NCI-H446 treated with DMSO at 0.1 percent for 48 hours (cell line): ENCODE measurements at regions not wholly inside any gene's neighbourhood (a gene's known extent, or its start where the extent isn't known, plus 50 kb on each side); places are given as distances from the start of the nearest gene placed in this dataset.
"Not testable (repeated sequence)": the region's sequence is repeated elsewhere in the genome, so short reads cannot be mapped to it uniquely, and the experiment has no call there.

Experiments used
- DNase-seq: peaks from one replicate; lab custom pipeline; 2025; lab: John Stamatoyannopoulos, UW

- no peak for DNase-seq
Observed at GRCh38 chr2:182477774-182478173, 50.9 kb upstream of the PDE1A start.

DNA sequence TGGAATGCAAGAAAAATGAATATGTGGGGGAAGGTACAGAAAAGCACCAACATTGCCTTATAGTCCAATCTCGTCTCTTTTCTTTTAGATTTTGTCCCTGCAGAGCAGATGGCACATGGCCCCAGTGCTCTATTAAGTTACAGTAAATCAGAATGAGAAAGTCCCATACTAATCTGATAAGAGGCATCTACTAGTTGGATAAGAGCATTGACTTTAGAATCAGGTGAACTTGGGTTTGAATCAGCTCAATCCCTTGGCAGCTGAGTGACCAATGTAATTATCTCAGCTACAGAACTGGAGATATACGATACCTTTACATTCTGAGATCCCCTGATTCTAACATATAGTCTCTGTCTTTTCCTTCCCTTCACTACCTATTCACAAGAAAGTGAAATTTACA, 54.8 kb upstream of the PDE1A start:
- no peak for DNase-seq

DNA sequence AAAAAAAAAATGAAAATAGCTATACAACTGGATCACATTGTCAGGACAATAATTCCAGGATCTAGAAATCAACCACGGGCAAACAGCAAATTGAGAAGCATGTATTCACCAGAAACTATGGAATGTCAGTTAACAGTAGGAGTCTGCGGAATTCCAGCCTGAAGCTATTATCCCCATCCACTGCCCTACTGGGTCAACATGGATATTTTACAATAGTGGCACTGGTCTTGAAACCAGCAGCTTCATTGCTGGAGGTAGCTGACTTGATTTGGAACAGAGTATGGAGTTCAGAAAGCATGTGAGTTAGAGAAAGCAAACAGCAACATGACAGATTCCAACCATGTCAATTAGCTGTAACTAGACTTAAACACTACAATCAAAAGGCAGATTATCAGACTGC, 55.7 kb upstream of the PDE1A start:
- no peak for DNase-seq

DNA sequence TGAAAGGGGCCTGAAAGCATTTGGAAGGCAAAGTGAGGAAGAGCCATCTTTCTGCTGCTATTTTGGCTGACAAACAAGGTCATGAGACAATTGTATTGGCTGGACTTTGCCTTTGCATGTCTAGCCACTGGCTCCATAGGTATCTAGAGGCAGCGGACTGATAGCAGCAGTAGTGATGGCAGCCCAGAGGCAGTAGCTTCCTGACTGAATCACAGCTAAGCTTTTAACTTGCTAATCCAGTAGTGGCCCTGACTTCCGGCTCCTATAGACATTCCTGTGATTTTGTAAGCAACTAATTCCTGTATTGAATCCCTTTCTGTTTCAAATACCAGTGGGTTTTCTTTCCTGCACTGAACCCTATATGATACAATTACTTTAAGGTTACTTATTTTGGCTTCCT, 69.8 kb upstream of the PDE1A start:
- DNase-seq, result no peak

DNA sequence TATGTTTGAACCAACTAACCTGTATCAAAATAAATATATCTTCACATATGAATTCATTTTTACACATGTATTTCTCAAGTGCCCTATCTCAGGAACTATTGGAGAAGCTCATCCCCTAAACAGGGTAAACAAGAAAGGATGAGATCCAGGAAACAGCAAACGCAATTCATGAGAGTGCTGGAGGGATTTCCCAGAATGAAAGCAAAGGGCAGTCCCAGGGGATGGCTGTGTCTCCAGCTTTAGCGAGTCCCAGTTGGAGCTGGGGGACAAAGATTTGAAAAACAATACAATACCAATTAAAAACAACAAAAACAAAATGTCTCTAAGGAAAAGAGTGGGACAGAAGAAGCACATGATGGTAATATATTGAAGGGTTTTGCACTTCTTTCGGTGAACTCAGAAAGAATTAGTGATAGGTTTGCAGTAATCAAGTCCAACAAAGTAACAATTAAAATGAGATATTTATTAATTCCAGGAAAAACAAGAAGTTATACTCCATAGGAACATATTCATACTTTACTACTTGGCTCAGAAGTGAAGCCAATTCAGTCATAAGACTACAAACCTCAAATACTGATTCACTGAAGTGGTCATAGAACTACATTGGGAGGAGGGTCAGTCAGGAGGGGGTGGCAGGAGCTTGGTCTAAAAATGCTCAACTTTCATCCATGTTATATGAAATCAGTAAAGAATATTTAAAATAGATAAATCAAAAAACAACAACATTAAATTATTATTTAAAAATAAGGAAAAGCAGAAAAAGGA, 73.1 kb upstream of the PDE1A start:
- no peak for DNase-seq

GRCh38 chr2:182503886-182504285, 77.0 kb upstream of the PDE1A start:
- DNase-seq, result no peak

GRCh38 chr2:182504903-182505302, 78.1 kb upstream of the PDE1A start:
- DNase-seq, result no peak

DNA sequence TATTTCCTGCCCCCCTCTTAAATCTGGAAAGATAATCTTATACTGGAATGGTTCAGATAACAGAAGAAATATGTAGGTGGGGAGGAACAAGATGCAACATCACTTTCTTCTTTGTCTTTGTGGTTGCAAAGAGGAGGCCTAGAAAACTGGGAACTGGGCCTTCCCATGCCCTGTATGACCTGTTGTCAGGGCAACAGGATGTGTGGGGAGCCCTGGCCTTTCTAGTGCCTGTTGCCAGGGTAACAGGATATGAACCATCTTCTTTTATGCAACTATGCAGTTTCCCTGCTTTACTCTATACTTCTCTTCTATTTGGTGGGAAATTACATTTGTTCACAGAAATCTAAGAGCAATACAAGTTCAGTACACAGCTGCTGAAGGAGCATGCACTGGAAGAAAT, 79.8 kb upstream of the PDE1A start:
- no peak for DNase-seq

- not testable (repeated sequence) for DNase-seq
Observed at GRCh38 chr2:182508583-182508982, 81.7 kb upstream of the PDE1A start.

DNA sequence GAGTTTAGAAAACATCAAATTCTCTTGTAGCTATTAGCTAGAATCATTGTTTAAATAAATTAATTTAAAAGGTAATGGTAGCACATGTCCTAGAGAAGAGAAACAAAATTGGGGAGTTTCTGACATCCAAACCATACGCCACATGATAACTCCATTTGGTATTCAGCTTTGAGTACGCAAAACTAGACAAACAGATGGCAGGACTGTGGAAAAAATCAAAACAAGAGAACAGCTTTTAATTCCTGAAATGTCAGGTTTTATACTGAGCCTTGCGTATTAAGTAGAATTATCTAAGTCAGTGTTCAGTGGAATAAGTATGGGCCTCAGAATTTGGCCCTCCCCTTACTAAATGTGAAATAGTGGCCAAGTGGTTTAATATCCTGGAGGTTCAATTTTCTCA, 82.4 kb upstream of the PDE1A start:
- DNase-seq, result no peak

- no peak for DNase-seq
Observed at GRCh38 chr2:182521453-182522404, 94.9 kb upstream of the PDE1A start.

GRCh38 chr2:182522405-182522896, 95.6 kb upstream of the PDE1A start:
- DNase-seq, result peak; percentile 95

DNA sequence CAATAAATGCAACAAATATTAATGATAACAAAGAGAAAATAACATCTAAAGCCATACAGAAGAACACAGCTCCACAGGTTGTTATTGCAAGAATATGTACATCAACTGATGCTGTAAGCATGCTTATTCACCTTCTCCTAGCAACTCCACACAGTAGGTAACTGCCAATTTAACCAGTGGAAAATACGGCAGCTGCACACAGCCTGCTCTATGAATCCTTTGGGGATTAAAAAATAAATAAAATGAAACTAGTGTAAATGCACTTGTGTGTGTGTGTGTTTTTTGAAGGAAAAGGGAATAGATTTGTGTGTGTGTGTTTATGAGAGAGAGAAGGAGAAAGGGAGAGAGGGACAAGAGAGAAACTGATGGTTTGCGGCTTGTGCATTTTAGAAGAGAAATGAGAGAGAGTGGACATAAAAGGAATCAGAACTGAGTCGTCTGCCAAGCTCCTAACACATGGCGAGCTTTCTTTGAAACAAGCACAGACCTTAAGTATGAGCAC, 96.2 kb upstream of the PDE1A start:
- DNase-seq, result peak; percentile 91

GRCh38 chr2:182530636-182531035, 103.8 kb upstream of the PDE1A start:
- no peak for DNase-seq

- peak; percentile 23 for DNase-seq
Observed at GRCh38 chr2:182540252-182540651, 113.4 kb upstream of the PDE1A start.

DNA sequence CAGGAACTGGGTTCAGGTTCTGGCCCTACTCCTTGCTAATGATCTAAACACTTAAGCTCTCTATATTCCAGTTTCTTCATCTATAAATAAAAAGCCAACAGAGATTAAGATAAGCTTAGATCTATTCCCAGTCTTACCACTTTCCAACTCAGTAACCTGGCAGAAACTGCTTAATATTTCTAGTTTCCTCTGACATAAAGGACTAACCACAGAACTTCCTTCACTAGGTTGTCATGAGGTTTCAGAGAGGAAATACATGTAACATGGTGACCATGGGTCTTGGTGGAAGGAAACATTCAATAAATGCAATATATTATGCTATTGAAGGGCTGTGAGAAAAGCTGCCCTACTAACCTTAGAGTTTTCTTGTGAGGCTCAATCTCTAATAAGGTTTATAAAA, 114.4 kb upstream of the PDE1A start:
- no peak for DNase-seq

GRCh38 chr2:182542501-182543258, 115.8 kb upstream of the PDE1A start:
- DNase-seq, result peak; percentile 90

- peak; percentile 93 for DNase-seq
Observed at GRCh38 chr2:182543741-182544525, 117.1 kb upstream of the PDE1A start.

DNA sequence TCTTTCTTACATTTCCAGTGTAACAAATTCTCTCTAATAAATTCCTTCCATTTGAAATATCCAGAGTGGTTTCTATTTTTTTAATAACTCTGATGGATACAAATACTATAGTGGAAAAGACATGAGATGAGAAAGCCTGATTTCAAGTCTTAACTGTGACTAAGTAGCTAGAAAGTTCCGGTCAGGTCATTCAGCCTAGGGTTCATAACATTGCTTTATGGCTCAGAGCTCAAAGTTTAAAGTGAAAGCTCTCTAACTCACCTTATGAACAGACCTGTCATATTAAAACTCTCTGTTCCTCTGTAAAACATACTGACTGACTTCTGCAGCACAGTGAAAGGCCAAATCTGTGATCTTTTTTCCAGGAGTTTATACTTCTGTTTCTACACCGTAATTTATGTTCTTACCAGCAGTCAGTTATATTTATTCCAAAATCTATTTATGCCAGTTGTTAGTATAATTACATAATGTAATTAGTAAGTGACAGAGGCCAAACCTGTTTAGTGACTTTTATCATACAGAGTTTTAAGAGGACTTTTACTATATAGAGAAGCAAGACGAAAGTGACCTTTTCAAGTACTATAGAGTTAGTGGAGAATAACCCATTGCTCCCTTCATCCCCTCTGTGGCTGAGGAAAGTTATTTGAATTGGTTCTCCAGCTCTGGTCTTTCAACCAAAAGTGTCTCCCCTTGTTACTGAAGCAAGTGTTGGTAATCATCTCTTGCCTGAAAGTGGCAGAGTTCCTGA, 118.8 kb upstream of the PDE1A start:
- no peak for DNase-seq
